Hindlimb muscle (tissue), 1 donor: ENCODE measurements at regions not wholly inside any gene's neighbourhood (a gene's known extent, or its start where the extent isn't known, plus 50 kb on each side); places are given as distances from the start of the nearest gene placed in this dataset.
A peak's percentile ranks its signal among the peaks of the same experiment; 100 is the strongest.

Source experiments
- DNase-seq: peaks from one replicate; pipeline ENCODE4 v3.0.0-alpha.2; 2013

DNA sequence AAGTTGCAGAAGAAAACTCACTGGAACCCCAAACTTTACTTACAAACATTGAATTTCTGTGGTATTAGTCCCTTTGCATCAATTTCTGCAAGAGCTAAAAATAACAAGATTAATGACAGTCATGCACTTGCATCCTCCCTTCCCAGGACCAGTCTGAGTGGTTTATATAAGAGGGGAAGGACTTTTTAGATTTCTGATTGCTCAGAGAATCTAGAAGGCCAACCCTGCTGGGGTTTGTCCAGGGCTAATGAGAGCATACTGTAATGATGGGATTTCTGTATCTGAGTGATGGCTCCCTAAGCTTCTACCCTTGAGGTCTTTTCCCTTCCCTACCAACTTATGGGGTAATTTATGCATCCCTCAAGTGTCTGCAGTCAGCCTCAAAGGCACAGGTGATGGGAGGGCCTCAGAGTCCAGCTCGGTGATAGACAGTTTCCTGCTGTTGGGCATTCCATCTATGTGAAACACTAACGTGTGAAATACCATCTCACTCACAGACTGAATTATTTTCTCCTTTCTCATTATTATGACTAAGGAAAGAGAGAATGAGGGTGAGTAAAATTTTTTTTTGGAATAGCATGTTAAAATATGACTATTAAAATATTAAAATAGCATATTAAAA lies 556.3 kb downstream of the RIT2 start:
- no peak for DNase-seq

- no peak for DNase-seq
Observed at GRCh38 chr18:42561521-42561920, 554.0 kb downstream of the RIT2 start.

DNA sequence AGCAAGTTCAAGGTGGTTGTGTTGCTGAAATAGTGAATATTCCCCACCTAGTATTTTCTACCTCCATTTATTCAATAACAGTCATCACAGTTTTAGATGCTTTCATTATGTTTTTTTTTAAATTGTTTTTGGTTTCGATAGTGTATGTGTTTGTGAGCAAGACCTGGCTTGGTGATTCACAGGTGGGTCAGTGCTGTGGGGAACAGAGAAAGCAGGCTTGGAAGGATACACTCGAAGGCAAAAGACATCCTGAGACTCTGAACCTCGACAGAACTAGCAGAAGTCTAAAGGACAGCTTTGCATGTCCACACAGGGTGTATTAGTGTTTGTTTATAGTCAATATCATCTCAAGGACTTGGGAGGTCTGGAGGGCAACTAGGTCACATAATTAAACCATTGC lies 551.5 kb downstream of the RIT2 start:
- DNase-seq, result no peak

DNA sequence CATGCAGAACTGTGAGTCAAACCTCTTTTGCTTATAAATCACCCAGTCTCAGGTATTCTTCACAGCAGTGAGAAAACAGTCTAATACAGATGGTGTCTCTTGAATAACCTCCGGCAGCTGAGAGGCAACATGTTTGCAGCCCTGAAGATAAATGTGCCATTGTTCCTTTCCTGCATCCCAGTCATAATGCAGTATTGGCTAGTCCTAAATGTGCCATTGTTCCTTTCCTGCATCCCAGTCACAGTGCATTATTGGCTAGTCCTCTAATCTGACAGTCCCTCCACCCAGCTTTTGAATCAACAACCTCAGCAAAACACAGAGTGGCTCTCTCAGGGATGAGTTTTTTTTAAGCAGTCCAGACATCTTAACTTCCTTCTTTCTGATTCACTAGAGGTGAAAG lies 550.7 kb downstream of the RIT2 start:
- no peak for DNase-seq

GRCh38 chr18:42568773-42569172 lies 546.7 kb downstream of the RIT2 start:
- no peak for DNase-seq

GRCh38 chr18:42574871-42575270 lies 540.6 kb downstream of the RIT2 start:
- DNase-seq, result no peak

GRCh38 chr18:42576124-42576523 lies 539.4 kb downstream of the RIT2 start:
- DNase-seq, result no peak

- no peak for DNase-seq
Observed at GRCh38 chr18:42578792-42579191, 536.7 kb downstream of the RIT2 start.

DNA sequence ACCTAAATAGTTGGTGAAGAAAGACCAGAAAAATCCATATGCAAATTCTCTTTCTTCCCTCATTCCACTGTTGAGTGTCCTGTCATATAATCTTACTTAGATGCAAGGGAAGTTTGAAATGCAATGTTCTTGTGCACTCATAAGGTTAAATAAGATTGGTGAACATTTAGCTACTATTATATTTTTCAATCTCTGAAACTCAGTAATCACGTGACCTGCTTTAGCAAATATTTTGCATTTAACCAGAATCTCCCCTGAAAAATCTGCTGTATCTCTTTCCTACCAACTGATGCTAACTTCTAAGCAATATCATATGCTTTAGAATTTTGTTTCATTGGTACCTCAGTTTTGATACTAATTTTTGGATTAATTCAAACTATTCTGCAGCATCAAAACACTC lies 533.2 kb downstream of the RIT2 start:
- no peak for DNase-seq

- no peak for DNase-seq
Observed at GRCh38 chr18:42583283-42583731, 532.2 kb downstream of the RIT2 start.

DNA sequence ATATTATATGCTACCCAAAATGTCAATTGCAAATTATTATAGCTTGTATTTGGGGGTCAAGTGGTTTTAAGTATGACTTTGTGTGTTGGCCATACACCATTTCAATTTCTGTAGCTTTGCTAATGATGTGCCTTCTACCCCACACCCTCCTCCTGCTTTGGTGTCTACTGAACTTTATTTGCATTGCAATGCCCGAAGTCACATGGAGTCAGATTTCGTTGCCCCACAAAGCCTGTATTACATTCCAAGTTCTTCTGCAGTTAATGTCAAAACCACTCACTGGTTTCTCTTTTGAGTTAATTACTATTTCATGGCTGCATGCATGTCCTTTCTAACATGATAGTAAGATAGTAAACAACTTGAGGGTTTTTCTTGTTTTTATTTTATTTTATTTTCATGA lies 528.9 kb downstream of the RIT2 start:
- DNase-seq, result no peak

DNA sequence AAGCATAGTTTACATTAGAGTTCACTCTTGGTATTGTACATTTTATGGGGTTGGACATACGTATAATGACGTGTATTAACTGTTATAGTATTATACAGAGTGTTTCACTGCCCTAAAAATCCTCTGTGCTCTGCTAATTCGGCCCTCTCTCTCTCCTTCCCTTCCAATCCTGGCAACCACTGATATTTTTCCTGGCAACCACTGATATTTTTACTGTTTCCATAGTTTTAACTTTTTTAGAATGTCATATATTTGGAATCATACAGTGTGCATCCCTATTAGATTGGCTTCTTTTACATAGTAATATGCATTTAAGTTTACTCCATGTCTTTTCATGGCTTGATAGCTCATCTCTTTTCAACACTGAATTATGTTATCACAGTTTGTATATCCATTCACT lies 526.7 kb downstream of the RIT2 start:
- DNase-seq, result peak; percentile 48

GRCh38 chr18:42604820-42605219 lies 510.7 kb downstream of the RIT2 start:
- no peak for DNase-seq

GRCh38 chr18:42606886-42607495 lies 508.5 kb downstream of the RIT2 start:
- no peak for DNase-seq

GRCh38 chr18:42611134-42611533 lies 504.4 kb downstream of the RIT2 start:
- no peak for DNase-seq

- DNase-seq, result peak; percentile 67
Observed at GRCh38 chr18:42614619-42615293, 500.7 kb downstream of the RIT2 start.

GRCh38 chr18:42617221-42617620 lies 498.3 kb downstream of the RIT2 start:
- peak; percentile 15 for DNase-seq

DNA sequence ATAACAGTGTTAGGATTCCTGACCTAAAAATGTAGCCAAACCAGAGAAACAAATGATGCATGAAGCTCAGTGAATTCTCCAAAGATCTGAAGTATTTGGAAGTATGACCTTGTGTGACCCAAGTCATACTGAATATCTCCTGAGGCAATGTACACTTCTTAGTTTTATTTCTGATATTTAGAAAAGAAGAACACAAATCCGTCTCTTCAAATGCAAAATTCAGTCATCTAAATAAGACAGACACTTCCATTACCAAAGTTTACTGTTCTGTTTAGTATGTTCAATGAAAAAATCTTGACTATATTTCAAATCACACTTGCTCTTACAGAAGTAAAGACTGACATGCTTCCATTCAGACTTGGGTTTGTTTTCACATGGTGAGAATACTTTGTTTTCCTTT lies 495.7 kb downstream of the RIT2 start:
- DNase-seq, result no peak

GRCh38 chr18:42620657-42621056 lies 494.8 kb downstream of the RIT2 start:
- DNase-seq, result no peak

DNA sequence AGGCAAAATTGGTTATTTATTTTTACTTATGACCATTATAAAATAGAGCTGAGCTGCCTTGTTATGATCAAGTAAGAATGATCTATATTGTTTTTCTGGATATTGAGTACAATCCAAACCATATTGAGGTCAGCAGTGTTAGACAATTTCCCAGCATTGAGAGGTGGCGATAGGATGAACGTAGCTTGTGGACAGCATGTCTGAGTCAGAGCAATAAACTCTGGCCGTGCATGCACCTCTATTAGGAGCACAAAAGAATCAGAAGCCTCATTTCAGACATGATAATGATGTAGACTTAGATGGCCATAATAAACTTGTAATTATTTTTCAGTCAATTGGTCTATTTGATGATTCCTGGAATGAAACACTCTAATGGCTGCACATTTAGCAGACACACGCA lies 491.6 kb downstream of the RIT2 start:
- DNase-seq, result no peak

DNA sequence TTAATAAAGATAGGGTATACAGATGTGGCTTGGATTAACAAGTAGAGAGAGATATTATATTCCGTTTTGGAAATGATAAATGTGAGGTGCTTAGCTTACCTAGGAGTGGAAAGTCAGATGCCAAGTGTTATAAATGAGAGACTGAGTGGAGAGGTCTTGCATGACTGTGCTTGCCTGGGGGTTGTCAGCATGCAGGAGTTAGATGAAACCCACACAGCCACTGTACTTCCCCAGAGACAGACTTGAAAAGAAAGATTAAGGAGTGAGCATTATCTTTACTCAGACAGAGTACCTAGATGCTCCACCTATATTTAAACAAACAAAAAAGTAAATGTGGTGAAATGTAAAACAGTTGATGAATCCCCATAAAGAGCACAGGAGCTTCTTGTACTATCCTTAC lies 482.7 kb downstream of the RIT2 start:
- DNase-seq, result no peak

DNA sequence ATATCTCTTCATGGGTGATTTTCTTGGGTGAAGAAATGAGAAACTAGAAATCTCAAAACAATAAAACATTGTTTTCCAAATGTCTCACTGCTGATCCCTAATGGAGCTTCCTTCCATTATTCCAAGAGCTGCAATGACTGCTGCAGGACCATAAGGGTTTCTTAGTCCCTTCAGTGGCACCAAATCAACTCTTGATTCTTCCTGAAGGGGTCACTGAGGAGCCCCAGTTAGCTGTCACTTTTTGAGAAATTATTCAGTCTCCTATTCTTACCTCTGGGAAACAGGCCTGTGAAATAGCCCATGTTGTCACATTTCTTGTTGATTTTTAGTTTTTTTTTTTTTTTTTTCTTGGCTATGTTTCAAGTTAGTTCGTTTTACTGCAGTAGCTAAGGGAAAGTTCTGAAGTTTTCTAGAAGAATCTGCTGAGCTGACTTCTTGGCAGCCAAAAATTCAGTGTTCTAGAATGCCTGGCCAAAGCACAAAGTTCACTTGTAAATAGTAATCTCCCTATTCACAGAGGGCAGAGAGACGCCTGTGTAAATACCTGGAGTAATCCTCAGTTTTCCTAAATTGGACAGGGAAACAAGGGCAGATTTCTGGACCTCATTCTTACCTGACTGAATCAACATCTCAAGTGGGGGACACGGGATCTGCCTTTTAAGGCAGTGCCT lies 480.0 kb downstream of the RIT2 start:
- DNase-seq, result no peak

DNA sequence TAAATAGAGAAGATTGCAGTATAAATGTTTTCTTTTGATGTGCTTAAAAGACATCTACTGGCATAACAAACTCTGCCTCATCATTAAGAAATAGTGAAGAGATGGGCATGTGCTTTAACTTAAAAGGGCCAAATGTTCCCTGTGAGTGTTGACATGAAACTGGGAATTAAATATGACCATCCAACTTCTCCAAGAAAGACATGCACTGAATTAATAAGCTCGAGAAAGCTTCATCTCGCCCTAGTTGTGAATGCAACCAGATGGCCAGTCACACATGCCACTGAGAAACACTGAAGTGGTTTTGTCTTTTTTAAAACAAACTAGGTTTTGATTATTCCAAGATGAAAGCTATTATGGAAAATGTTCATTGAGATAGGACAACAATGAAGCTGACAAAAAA lies 479.2 kb downstream of the RIT2 start:
- no peak for DNase-seq

GRCh38 chr18:42640160-42640559 lies 475.3 kb downstream of the RIT2 start:
- DNase-seq, result no peak
